NT2/D1 (cell line): ENCODE measurements at regions not wholly inside any gene's neighbourhood (a gene's known extent, or its start where the extent isn't known, plus 50 kb on each side); places are given as distances from the start of the nearest gene placed in this dataset.

Source experiments
- SUZ12 ChIP-seq: IDR thresholded peaks from 2 replicates; pipeline ENCODE4 v1.6.1; 2011; ENCODE audit not compliant: insufficient read length, insufficient read depth; ENCODE audit errors: extremely low read depth
- YY1 ChIP-seq: IDR thresholded peaks from 2 replicates; pipeline ENCODE4 v1.6.1; 2011; ENCODE audit not compliant: insufficient read length, insufficient read depth
- ZNF274 ChIP-seq: IDR thresholded peaks from 2 replicates; pipeline ENCODE4 v1.6.1; 2011; ENCODE audit warnings: mild to moderate bottlenecking, low read depth, low read length

- no peak for TF ChIP-seq ZNF274
- TF ChIP-seq SUZ12, result no peak
- no peak for TF ChIP-seq YY1
Measured at GRCh38 chr15:59746777-59747176, 57.7 kb upstream of the BNIP2 start.
